HG03025 (cell line): ENCODE measurements at regions not wholly inside any gene's neighbourhood (a gene's known extent, or its start where the extent isn't known, plus 50 kb on each side); places are given as distances from the start of the nearest gene placed in this dataset.

Experiments used
- ATAC-seq: cut with Tn5 transposase; IDR thresholded peaks from one replicate; pipeline ENCODE4 v1.9.1; 2021; ENCODE audit warnings: mild to moderate bottlenecking, moderate library complexity; ENCODE audit not compliant: unreplicated experiment, low FRiP score

GRCh38 chr11:79727221-79727620, 286.4 kb upstream of the TENM4 start:
- no peak for ATAC-seq

GRCh38 chr11:79720115-79720514, 279.3 kb upstream of the TENM4 start:
- ATAC-seq = no peak

GRCh38 chr11:79708319-79708932, 267.6 kb upstream of the TENM4 start:
- no peak for ATAC-seq

- ATAC-seq = no peak
Measured at GRCh38 chr11:79705648-79706047, 264.8 kb upstream of the TENM4 start.

- ATAC-seq = no peak
Measured at GRCh38 chr11:79702303-79702702, 261.5 kb upstream of the TENM4 start.

GRCh38 chr11:79699246-79699645, 258.4 kb upstream of the TENM4 start:
- ATAC-seq = no peak

GRCh38 chr11:79697905-79698304, 257.1 kb upstream of the TENM4 start:
- ATAC-seq = no peak

GRCh38 chr11:79694368-79694767, 253.5 kb upstream of the TENM4 start:
- ATAC-seq = no peak

- ATAC-seq = no peak
Measured at GRCh38 chr11:79691445-79691844, 250.6 kb upstream of the TENM4 start.

- ATAC-seq = no peak
Measured at GRCh38 chr11:79686703-79687419, 246.0 kb upstream of the TENM4 start.

- no peak for ATAC-seq
Measured at GRCh38 chr11:79683930-79684329, 243.1 kb upstream of the TENM4 start.

- ATAC-seq = no peak
Measured at GRCh38 chr11:79678780-79679452, 238.1 kb upstream of the TENM4 start.

GRCh38 chr11:79676396-79676795, 235.6 kb upstream of the TENM4 start:
- no peak for ATAC-seq

GRCh38 chr11:79675081-79675480, 234.3 kb upstream of the TENM4 start:
- no peak for ATAC-seq

- no peak for ATAC-seq
Measured at GRCh38 chr11:79672786-79673185, 232.0 kb upstream of the TENM4 start.

- ATAC-seq = no peak
Measured at GRCh38 chr11:79671401-79671800, 230.6 kb upstream of the TENM4 start.

- no peak for ATAC-seq
Measured at GRCh38 chr11:79670882-79671281, 230.1 kb upstream of the TENM4 start.

GRCh38 chr11:79668575-79668974, 227.7 kb upstream of the TENM4 start:
- ATAC-seq = no peak

- no peak for ATAC-seq
Measured at GRCh38 chr11:79667380-79667779, 226.6 kb upstream of the TENM4 start.

- no peak for ATAC-seq
Measured at GRCh38 chr11:79663017-79663416, 222.2 kb upstream of the TENM4 start.

- ATAC-seq = no peak
Measured at GRCh38 chr11:79661373-79661772, 220.5 kb upstream of the TENM4 start.
